ENCODE measurements at regions not wholly inside any gene's neighbourhood (a gene's known extent, or its start where the extent isn't known, plus 50 kb on each side); places are given as distances from the start of the nearest gene placed in this dataset.

- Histone ChIP-seq H3K36me3 (ENCODE audit: control insufficient read depth in 2 of 2, extremely low read depth in 1 of 2, insufficient read depth in 2 of 2, low read length in 2 of 2) (no peaks in the 10 kb centered on the region), H3K27me3 (ENCODE audit: control insufficient read depth in 2 of 2, insufficient read depth in 2 of 2, low read length in 2 of 2) (no peaks in the 10 kb centered on the region), H3K9me3 (replicated peaks; ENCODE audit: control insufficient read depth, insufficient read depth, low read length) (no peaks in the 10 kb centered on the region), H3K27ac (ENCODE audit: insufficient read depth, low read depth, low read length) (no peak overlapping the region), H4K20me1 (replicated peaks; ENCODE audit: control insufficient read depth, extremely low read depth, insufficient read depth, low read length) (no peaks in the 10 kb centered on the region), H3K79me2 (ENCODE audit: control insufficient read depth, insufficient read depth, low read length) (peaks cover 54% of the 10 kb centered on the region), H3K9me1 (replicated peaks; ENCODE audit: control insufficient read depth, extremely low read depth, insufficient read depth, low read length) (no peaks in the 10 kb centered on the region), H2AFZ (ENCODE audit: low read depth, low read length) (no peak overlapping the region), H3K4me3 (replicated peaks in 1 of 3; ENCODE audit: insufficient read depth in 1 of 3, low read depth in 1 of 3, low read length in 3 of 3) (no peak overlapping the region), H3K9ac (replicated peaks; ENCODE audit: extremely low read depth, insufficient read depth, low read length) (no peak overlapping the region), H3K4me2 (ENCODE audit: insufficient read depth, low read length) (no peak overlapping the region), H3K4me1 (ENCODE audit: control insufficient read depth, extremely low read depth, insufficient read depth, low read length) (peaks cover 38% of the 10 kb centered on the region)
- CTCF ChIA-PET, result interaction anchor here (1.0 to 2.7 kb wide), 6 partner anchors 9 to 175 kb away, joined by 3 to 16 read pairs (median 4); no protein-coding TSS in a partner anchor
- DNase-seq (ENCODE audit: low read depth, low spot score) (no peak), FAIRE-seq (no peak)
- no peak for TF ChIP-seq POLR2AphosphoS5 (IDR thresholded peaks at IDR 0.05; ENCODE audit: insufficient read depth, low read depth, low read length)
- TF ChIP-seq MYC (IDR thresholded peaks at IDR 0.05; ENCODE audit: low read depth, low read length), result no peak
- TF ChIP-seq, protein P1, sequence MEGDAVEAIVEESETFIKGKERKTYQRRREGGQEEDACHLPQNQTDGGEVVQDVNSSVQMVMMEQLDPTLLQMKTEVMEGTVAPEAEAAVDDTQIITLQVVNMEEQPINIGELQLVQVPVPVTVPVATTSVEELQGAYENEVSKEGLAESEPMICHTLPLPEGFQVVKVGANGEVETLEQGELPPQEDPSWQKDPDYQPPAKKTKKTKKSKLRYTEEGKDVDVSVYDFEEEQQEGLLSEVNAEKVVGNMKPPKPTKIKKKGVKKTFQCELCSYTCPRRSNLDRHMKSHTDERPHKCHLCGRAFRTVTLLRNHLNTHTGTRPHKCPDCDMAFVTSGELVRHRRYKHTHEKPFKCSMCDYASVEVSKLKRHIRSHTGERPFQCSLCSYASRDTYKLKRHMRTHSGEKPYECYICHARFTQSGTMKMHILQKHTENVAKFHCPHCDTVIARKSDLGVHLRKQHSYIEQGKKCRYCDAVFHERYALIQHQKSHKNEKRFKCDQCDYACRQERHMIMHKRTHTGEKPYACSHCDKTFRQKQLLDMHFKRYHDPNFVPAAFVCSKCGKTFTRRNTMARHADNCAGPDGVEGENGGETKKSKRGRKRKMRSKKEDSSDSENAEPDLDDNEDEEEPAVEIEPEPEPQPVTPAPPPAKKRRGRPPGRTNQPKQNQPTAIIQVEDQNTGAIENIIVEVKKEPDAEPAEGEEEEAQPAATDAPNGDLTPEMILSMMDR (IDR thresholded peaks at IDR 0.05; ENCODE audit: extremely low read depth in 1 of 2, insufficient read depth in 1 of 2, low read depth in 1 of 2, low read length in 2 of 2), result peak in 1 of 2 donors; percentile 9
- no peak for TF ChIP-seq FOS (IDR thresholded peaks at IDR 0.05; ENCODE audit: borderline replicate concordance, insufficient read depth, low read length)
- no peak for TF ChIP-seq JUN (IDR thresholded peaks at IDR 0.05; ENCODE audit: borderline replicate concordance, insufficient read depth, insufficient read length, low read depth)
- TF ChIP-seq GATA2 (IDR thresholded peaks at IDR 0.05; ENCODE audit: insufficient read depth, insufficient read length, low read depth, low read length), result no peak
- TF ChIP-seq POLR2A (IDR thresholded peaks at IDR 0.05; ENCODE audit: low read depth, low read length), result no peak
- dilution Hi-C loops (cut with MboI; ENCODE audit: extremely low pct_ligation_motif_present, low sequenced_read_pairs) (no loop called here), intact Hi-C loops (cut with micrococcal nuclease) (no loop called here)
- BruUV-seq (replicated peaks), result no TSS peak
- POLR2A ChIA-PET, result no interaction called here
Observed at GRCh38 chr19:46928951-46929350, 68.2 kb downstream of the ARHGAP35 start.
